ENCODE measurements at regions not wholly inside any gene's neighbourhood (a gene's known extent, or its start where the extent isn't known, plus 50 kb on each side); places are given as distances from the start of the nearest gene placed in this dataset.

DNA sequence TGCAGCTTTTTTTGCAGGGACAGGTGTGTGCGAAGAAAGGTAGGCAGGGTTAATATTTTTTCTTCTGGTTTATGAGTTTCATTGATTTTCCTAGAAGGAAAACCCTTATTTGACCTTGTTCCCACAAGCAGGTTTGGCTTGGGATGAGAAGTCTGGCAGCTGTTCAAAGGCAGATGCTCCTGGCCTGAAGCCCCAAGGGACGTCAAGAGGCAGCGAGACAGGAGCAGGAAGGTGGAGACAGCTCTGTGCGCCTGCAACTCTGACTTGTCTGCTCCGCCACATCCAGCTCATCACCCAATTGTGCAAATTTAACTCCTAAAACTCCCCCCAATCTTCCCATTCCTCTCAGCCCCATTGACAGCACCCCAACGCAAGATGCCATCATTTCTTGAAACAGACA, 136.8 kb upstream of the XYLT1 start:
- no peak for DNase-seq (ENCODE audit: low spot score)
- TF ChIP-seq, protein P1, sequence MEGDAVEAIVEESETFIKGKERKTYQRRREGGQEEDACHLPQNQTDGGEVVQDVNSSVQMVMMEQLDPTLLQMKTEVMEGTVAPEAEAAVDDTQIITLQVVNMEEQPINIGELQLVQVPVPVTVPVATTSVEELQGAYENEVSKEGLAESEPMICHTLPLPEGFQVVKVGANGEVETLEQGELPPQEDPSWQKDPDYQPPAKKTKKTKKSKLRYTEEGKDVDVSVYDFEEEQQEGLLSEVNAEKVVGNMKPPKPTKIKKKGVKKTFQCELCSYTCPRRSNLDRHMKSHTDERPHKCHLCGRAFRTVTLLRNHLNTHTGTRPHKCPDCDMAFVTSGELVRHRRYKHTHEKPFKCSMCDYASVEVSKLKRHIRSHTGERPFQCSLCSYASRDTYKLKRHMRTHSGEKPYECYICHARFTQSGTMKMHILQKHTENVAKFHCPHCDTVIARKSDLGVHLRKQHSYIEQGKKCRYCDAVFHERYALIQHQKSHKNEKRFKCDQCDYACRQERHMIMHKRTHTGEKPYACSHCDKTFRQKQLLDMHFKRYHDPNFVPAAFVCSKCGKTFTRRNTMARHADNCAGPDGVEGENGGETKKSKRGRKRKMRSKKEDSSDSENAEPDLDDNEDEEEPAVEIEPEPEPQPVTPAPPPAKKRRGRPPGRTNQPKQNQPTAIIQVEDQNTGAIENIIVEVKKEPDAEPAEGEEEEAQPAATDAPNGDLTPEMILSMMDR (IDR thresholded peaks at IDR 0.05; ENCODE audit: extremely low read depth, insufficient read depth, missing control alignments) = no peak
- in situ Hi-C loops (cut with MboI; ENCODE audit: low pct_unique_long_range_greater_than_20kb, low sequenced_read_pairs, unreplicated experiment) = no loop called here

DNA sequence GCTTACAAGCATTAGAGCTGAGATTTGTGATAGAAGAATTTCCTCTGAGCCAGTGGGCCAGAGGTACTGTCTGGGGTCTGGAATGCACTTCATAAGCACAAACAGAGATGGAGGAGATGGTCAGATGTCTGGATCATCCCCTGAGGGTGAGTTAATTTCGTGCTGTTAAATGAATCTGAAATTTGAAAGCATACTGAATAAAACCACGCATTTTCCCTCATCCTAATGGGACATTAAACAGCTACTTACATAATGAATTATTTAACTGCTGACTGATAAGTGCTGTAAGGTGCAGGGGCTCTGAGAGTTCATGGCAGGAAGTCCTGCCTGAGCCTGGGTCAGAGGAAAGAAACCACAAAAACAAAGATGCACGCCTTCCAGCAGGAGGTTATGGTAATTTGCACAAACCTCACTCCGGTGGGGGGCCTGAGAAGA, 136.3 kb upstream of the XYLT1 start:
- in situ Hi-C loops (cut with MboI; ENCODE audit: low pct_unique_long_range_greater_than_20kb, low sequenced_read_pairs, unreplicated experiment) = no loop called here
- TF ChIP-seq, protein P1 (IDR thresholded peaks at IDR 0.05; ENCODE audit: extremely low read depth, insufficient read depth, missing control alignments) = no peak
- no peak for DNase-seq (ENCODE audit: low spot score)

DNA sequence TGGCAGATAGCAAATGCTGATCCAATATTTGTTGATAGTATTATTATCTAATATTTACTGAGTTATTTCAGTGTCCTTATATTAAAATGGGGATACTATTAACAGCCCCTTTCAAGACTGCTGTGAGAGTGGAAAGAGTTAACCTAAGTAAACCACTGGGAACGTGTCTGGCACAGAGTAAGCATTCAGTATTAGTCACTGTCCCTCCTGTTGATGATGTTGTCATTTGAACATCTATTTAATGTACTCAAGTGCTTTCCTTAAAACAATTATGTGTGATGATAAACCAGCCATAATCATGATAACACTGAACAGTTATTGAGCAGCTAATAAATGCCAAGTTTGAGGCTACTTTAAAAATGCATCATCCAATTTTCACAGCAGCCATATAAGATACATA, 135.7 kb upstream of the XYLT1 start:
- DNase-seq (ENCODE audit: low spot score) = no peak
- TF ChIP-seq, protein P1 (IDR thresholded peaks at IDR 0.05; ENCODE audit: extremely low read depth, insufficient read depth, missing control alignments) = no peak
- in situ Hi-C loops (cut with MboI; ENCODE audit: low pct_unique_long_range_greater_than_20kb, low sequenced_read_pairs, unreplicated experiment) = no loop called here

DNA sequence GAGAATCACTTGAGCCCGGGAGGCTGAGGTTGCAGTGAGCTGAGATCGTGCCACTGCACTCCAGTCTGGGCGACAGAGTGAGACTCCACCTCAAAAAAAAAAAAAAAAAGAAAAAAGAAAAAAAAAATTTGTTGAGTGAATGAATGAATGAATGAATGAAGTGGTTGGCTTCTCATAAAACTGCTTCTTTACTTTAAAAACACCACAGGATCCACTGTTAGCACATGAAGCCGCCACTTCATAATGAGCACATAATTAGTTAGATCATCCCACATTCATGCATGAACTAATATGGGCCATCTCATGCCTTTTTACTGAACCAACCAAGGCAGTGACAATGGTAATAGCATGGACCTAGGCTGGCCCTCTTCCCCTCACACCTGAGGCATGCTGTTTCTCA, 135.0 kb upstream of the XYLT1 start:
- in situ Hi-C loops (cut with MboI; ENCODE audit: low pct_unique_long_range_greater_than_20kb, low sequenced_read_pairs, unreplicated experiment) = no loop called here
- TF ChIP-seq, protein P1 (IDR thresholded peaks at IDR 0.05; ENCODE audit: extremely low read depth, insufficient read depth, missing control alignments) = no peak
- no peak for DNase-seq (ENCODE audit: low spot score)

DNA sequence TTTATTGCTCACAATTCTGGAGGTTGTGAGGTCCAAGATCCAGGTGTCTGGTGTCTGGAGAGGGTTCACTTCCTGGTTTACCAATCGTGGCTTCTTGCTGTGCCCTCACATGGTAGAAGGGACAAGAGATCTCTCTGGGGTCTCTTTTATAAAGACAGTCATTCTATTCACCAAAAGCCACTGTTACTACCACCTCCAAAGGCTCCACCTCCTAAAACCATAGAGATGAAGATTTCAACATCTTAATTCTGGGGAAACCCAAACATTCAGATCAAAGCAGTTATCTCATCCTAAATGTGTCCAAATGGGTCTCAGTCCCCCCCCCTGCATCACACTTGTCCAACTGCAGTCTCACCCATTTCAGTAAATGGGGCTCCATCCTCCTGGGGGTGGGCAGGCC, 132.9 kb upstream of the XYLT1 start:
- DNase-seq (ENCODE audit: low spot score) = no peak
- TF ChIP-seq, protein P1 (IDR thresholded peaks at IDR 0.05; ENCODE audit: extremely low read depth, insufficient read depth, missing control alignments) = no peak
- in situ Hi-C loops (cut with MboI; ENCODE audit: low pct_unique_long_range_greater_than_20kb, low sequenced_read_pairs, unreplicated experiment) = no loop called here

DNA sequence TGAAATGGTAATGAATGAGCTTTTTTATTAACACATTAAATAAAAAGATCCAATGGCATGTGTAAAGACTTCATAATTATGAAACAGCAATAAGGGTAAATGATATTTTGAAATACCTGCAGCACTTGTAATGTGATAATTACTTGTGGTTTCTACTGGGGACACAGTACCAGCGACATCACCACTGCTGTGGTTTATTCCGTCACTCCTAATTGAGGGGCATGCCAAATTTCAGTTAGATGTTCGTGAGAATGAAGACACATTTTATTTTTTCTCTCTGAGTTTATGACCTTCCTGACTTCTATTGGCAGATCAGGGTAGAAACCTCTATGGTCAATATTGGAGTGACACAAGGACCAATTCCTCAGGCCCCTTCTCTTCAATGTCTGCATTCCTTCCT, 131.9 kb upstream of the XYLT1 start:
- in situ Hi-C loops (cut with MboI; ENCODE audit: low pct_unique_long_range_greater_than_20kb, low sequenced_read_pairs, unreplicated experiment) = no loop called here
- no peak for DNase-seq (ENCODE audit: low spot score)
- TF ChIP-seq, protein P1 (IDR thresholded peaks at IDR 0.05; ENCODE audit: extremely low read depth, insufficient read depth, missing control alignments) = no peak

DNA sequence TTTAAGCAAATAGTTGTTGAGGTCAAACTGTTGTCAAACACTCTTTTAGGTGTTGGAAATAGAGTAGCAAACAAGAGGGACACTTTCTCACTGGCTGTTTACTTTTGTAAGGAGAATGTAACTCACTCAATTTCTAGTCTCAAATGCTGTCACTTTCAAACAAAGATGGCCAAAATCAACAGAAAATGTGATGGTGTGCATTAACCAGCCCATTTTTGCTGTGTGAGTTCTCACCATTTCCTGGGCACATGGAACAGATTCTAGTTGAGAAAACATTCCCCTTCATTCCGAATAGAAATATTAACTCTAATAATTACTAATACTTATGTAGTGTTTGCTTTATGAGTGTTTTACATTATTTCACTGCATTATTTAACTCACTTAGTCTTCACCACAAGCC, 128.2 kb upstream of the XYLT1 start:
- DNase-seq (ENCODE audit: low spot score) = no peak

More for the DNA sequence above, 128.2 kb upstream of the XYLT1 start:
- TF ChIP-seq, protein P1 (IDR thresholded peaks at IDR 0.05; ENCODE audit: extremely low read depth, insufficient read depth, missing control alignments) = no peak
- in situ Hi-C loops (cut with MboI; ENCODE audit: low pct_unique_long_range_greater_than_20kb, low sequenced_read_pairs, unreplicated experiment) = loop anchor here (25.0 kb wide), 1 partner anchor 737 kb away; no protein-coding TSS in a partner anchor

All from GM13977 (cell line).